GM23248 (cell line): ENCODE measurements at regions not wholly inside any gene's neighbourhood (a gene's known extent, or its start where the extent isn't known, plus 50 kb on each side); places are given as distances from the start of the nearest gene placed in this dataset.

Experiments
- EZH2 ChIP-seq: fragments of 200-600 bp; sonication (generic); IDR thresholded peaks from 2 replicates; pipeline ENCODE4 v1.6.1; 2018; ENCODE audit warnings: antibody characterized with exemption, mild to moderate bottlenecking; ENCODE audit not compliant: insufficient read depth, poor library complexity, severe bottlenecking
- EZH2phosphoT487 ChIP-seq: fragments of 200-600 bp; sonication (generic); IDR thresholded peaks from 2 replicates; pipeline ENCODE4 v1.6.1; 2018; ENCODE audit warnings: antibody characterized with exemption, moderate library complexity, mild to moderate bottlenecking, low read depth; ENCODE audit not compliant: insufficient read depth

- TF ChIP-seq EZH2: no peak
- no peak for TF ChIP-seq EZH2phosphoT487
These were observed 1829.6 kb upstream of the NUDT12 start for GRCh38 chr5:105392122-105392709.
